ENCODE measurements at regions not wholly inside any gene's neighbourhood (a gene's known extent, or its start where the extent isn't known, plus 50 kb on each side); places are given as distances from the start of the nearest gene placed in this dataset.

- H2BK120ac ChIP-seq (ENCODE audit: low read depth, low read length, poor library complexity, severe bottlenecking), result no peak overlapping the region
- no peak overlapping the region for H3K23ac ChIP-seq (ENCODE audit: insufficient read length, low read depth, low read length)
- DNase-seq, result no peak
- H3K4me2 ChIP-seq (ENCODE audit: insufficient read depth, insufficient read length, low read length), result no peak overlapping the region
- H2AFZ ChIP-seq (ENCODE audit: low read length), result no peak overlapping the region
- no peak overlapping the region for H3K9ac ChIP-seq (ENCODE audit: extremely low read depth, insufficient read length, low read length)
- no peaks in the 10 kb centered on the region for H3K27me3 ChIP-seq (ENCODE audit: insufficient read depth, low read length)
- H2BK20ac ChIP-seq (ENCODE audit: low read depth, low read length, poor library complexity, severe bottlenecking), result no peak overlapping the region
- Mint-ChIP-seq H3K4me3 (no peak overlapping the region), H3K4me1 (peaks cover 26 to 32% of the 10 kb centered on the region in 2 experiments), H3K9me3 (no peaks in the 10 kb centered on the region; a peak in 1 of 5 replicates), H3K36me3 (ENCODE audit: insufficient read depth in 1 of 3, low read depth in 3 of 3) (peaks cover 0 to 4% (median 3%) of the 10 kb centered on the region in 3 experiments; a peak in 5 of 7 replicates), H3K27me3 (ENCODE audit: low read depth) (peaks cover 11% of the 10 kb centered on the region), H3K27ac (no peak overlapping the region)
- no peak overlapping the region for H3K56ac ChIP-seq (ENCODE audit: insufficient read length, low read depth, low read length)
- no peak overlapping the region for H2BK15ac ChIP-seq (ENCODE audit: low read depth, low read length)
- TF ChIP-seq CTCF (conservative IDR thresholded peaks at IDR 0.05), result no peak; the same call in 2 of the 3 replicates
- no peak overlapping the region for H3T11ph ChIP-seq (ENCODE audit: low read length)
- H3K79me2 ChIP-seq (ENCODE audit: insufficient read depth, low read length), result no peaks in the 10 kb centered on the region
- H2AK5ac ChIP-seq (ENCODE audit: insufficient read length, low read length), result no peak overlapping the region
- H3K9me3 ChIP-seq (ENCODE audit: control insufficient read depth, low read depth, low read length), result no peaks in the 10 kb centered on the region
- no peak overlapping the region for H2BK5ac ChIP-seq (ENCODE audit: insufficient read length, low read length)
- no peak overlapping the region for H3K27ac ChIP-seq (ENCODE audit: insufficient read length, low read depth, low read length)
- no peak overlapping the region for H4K5ac ChIP-seq (ENCODE audit: insufficient read length, low read depth, low read length)
- H2BK12ac ChIP-seq (ENCODE audit: insufficient read length, low read depth, low read length), result no peak overlapping the region
- no peak overlapping the region for H4K91ac ChIP-seq (ENCODE audit: insufficient read length, low read depth, low read length)
- no peaks in the 10 kb centered on the region for H3K79me1 ChIP-seq (ENCODE audit: insufficient read depth, low read depth, low read length, poor library complexity, severe bottlenecking)
- H3K4me1 ChIP-seq (ENCODE audit: insufficient read depth, low read length), result no peaks in the 10 kb centered on the region
- H4K20me1 ChIP-seq (ENCODE audit: control insufficient read depth, insufficient read depth, insufficient read length), result no peaks in the 10 kb centered on the region
- no peak overlapping the region for H3K14ac ChIP-seq (ENCODE audit: insufficient read depth, low read length)
- no peak overlapping the region for H3K4ac ChIP-seq (ENCODE audit: low read depth, low read length)
- WGBS (ENCODE audit: extremely low coverage, insufficient read length, low lambda C conversion rate), result no CpG with 5 or more reads among the region's 3 CpGs
- H3K18ac ChIP-seq (ENCODE audit: insufficient read length, low read depth, low read length), result no peak overlapping the region
- no peak overlapping the region for H4K8ac ChIP-seq (replicated peaks; ENCODE audit: insufficient read length, low read depth, low read length)
- H3K23me2 ChIP-seq (ENCODE audit: insufficient read length, low read depth, low read length, poor library complexity, severe bottlenecking), result no peaks in the 10 kb centered on the region
Observed at GRCh38 chr14:57052705-57053302, 215.9 kb downstream of the EXOC5 start.

All from H9 (cell line).